ENCODE measurements at regions not wholly inside any gene's neighbourhood (a gene's known extent, or its start where the extent isn't known, plus 50 kb on each side); places are given as distances from the start of the nearest gene placed in this dataset.

DNA sequence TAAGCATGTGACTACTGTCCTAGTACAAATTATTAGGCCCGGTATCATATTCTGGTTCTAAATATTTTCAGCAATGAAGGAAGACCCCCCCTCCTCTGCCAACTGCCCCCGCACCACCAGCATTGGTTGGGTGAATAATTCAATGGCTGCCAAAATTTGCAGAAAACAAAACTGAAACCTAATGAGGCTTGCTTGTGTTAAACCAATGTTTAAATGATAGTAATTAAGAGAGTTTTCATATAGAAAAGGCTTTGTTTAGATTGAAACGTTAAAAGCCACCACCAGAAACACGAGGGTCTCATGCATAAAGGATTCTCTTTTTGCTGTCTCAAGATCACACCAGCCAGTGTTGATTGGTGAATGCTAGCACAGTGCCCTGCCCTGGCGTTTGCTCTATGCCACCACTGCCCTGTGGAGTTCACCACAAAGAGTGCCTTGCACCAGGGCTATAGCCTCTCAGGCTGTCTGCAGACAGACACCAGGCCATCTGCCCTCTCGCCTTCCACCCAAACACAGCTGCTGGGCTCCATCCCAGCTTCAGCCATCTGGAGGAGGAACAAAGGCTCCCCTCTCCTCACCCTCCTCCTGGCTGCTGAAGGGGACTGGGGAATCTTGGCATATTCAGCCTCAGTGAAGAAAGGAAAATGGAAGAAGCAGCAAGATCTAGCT is 200.3 kb upstream of the PFN2 start:
- no peaks in the 10 kb centered on the region for H3K79me2 ChIP-seq (ENCODE audit: low read length)
- peak overlapping the region; percentile 63 for H2AFZ ChIP-seq (ENCODE audit: low read length)
- H3K9ac ChIP-seq (ENCODE audit: low read length): no peak overlapping the region
- peak overlapping the region; percentile 7; the same call in 1 of the 2 replicates for H3K4me3 ChIP-seq (ENCODE audit: low read length)
- peak overlapping the region; percentile 47 for H3K4me2 ChIP-seq (ENCODE audit: low read depth, low read length)
- H3K27ac ChIP-seq (ENCODE audit: low read length): peak overlapping the region; percentile 13; the same call in 1 of the 2 replicates
- H3K4me1 ChIP-seq (ENCODE audit: low read length): peaks cover 26% of the 10 kb centered on the region
- H3K36me3 ChIP-seq (replicated peaks; ENCODE audit: insufficient read depth, low read length): no peaks in the 10 kb centered on the region
- H3K9me3 ChIP-seq (replicated peaks; ENCODE audit: insufficient read depth, low read length): no peaks in the 10 kb centered on the region
- peaks cover 4% of the 10 kb centered on the region; the same call in 1 of the 2 replicates for H3F3A ChIP-seq (ENCODE audit: insufficient read depth, low read length)
- no peaks in the 10 kb centered on the region for H3K27me3 ChIP-seq (replicated peaks; ENCODE audit: insufficient read depth, low read length)
- peak; percentile 37 for DNase-seq
- no peaks in the 10 kb centered on the region for H3K9me2 ChIP-seq (replicated peaks; ENCODE audit: insufficient read depth, low read length)
- TF ChIP-seq EZH2 (optimal IDR thresholded peaks at IDR 0.05; ENCODE audit: low read depth, low read length): no peak
- TF ChIP-seq, protein P1, sequence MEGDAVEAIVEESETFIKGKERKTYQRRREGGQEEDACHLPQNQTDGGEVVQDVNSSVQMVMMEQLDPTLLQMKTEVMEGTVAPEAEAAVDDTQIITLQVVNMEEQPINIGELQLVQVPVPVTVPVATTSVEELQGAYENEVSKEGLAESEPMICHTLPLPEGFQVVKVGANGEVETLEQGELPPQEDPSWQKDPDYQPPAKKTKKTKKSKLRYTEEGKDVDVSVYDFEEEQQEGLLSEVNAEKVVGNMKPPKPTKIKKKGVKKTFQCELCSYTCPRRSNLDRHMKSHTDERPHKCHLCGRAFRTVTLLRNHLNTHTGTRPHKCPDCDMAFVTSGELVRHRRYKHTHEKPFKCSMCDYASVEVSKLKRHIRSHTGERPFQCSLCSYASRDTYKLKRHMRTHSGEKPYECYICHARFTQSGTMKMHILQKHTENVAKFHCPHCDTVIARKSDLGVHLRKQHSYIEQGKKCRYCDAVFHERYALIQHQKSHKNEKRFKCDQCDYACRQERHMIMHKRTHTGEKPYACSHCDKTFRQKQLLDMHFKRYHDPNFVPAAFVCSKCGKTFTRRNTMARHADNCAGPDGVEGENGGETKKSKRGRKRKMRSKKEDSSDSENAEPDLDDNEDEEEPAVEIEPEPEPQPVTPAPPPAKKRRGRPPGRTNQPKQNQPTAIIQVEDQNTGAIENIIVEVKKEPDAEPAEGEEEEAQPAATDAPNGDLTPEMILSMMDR (IDR thresholded peaks at IDR 0.05; ENCODE audit: low read length): no peak
- no peak for TF ChIP-seq EZH2phosphoT487 (IDR thresholded peaks at IDR 0.05; ENCODE audit: low read length)
- H4K20me1 ChIP-seq (ENCODE audit: insufficient read depth, low read length): no peaks in the 10 kb centered on the region

DNA sequence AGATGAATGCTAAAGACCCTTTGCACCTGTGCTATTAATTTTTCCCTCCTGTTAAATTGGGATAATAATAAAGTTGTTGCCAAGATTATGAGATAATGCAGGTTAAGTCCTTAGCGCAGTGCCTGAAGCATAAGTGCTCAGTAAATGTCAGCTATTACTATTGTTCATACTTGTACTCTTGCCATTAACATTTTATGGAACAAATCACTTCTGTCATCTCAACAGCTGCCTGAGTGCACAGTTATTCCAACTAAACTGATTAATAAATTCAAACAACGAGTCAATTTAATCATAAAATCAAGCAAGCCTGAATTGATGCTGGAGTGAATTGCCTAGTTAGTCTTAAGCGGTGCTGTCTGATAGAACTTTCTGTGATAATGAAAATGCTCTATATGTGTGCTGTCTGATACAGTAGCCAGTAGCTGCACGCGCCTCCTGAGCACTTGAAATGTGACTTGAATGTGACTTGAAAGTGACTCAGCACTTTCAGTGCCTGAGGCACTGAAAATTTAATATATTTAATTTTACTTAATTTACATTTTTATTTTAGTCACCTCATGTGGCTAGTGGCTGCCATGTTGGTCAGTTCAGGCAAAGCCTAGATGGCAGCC is 198.7 kb upstream of the PFN2 start:
- Histone ChIP-seq H3K27me3 (replicated peaks; ENCODE audit: insufficient read depth, low read length) (no peaks in the 10 kb centered on the region), H3K4me1 (ENCODE audit: low read length) (peaks cover 26% of the 10 kb centered on the region), H3K9me3 (replicated peaks; ENCODE audit: insufficient read depth, low read length) (no peaks in the 10 kb centered on the region), H2AFZ (ENCODE audit: low read length) (no peak overlapping the region), H3K4me2 (ENCODE audit: low read depth, low read length) (no peak overlapping the region), H3K79me2 (ENCODE audit: low read length) (no peaks in the 10 kb centered on the region), H3K9ac (ENCODE audit: low read length) (no peak overlapping the region), H3K4me3 (ENCODE audit: low read length) (no peak overlapping the region), H4K20me1 (ENCODE audit: insufficient read depth, low read length) (no peaks in the 10 kb centered on the region), H3K27ac (ENCODE audit: low read length) (no peak overlapping the region), H3F3A (ENCODE audit: insufficient read depth, low read length) (peaks cover 4% of the 10 kb centered on the region; the same call in 1 of the 2 replicates), H3K36me3 (replicated peaks; ENCODE audit: insufficient read depth, low read length) (no peaks in the 10 kb centered on the region), H3K9me2 (replicated peaks; ENCODE audit: insufficient read depth, low read length) (no peaks in the 10 kb centered on the region)
- no peak for DNase-seq
- TF ChIP-seq, protein P1 (IDR thresholded peaks at IDR 0.05; ENCODE audit: low read length): no peak
- TF ChIP-seq EZH2phosphoT487 (IDR thresholded peaks at IDR 0.05; ENCODE audit: low read length) (no peak), EZH2 (optimal IDR thresholded peaks at IDR 0.05; ENCODE audit: low read depth, low read length) (no peak)

DNA sequence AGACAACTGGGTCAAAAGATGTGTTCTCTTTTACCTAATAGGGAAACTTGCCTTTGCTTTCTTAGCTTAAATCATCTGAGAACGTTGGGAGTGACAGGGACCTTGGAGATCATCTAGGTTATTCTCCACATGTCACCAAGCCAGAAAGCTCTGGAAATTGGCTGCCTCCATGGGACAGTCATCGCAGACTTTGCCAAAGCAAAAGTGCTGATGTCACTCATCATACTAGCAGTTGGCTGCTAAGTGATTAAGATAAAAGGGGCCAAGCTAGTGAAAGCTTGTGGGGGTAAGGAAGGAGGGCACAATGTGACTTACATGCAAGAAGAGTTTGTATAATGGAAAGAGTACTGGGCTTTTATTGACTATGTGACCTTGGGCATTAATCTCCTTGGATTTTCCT is 198.0 kb upstream of the PFN2 start:
- H3K79me2 ChIP-seq (ENCODE audit: low read length): no peaks in the 10 kb centered on the region
- TF ChIP-seq EZH2 (optimal IDR thresholded peaks at IDR 0.05; ENCODE audit: low read depth, low read length) (no peak), EZH2phosphoT487 (IDR thresholded peaks at IDR 0.05; ENCODE audit: low read length) (no peak)
- TF ChIP-seq, protein P1 (IDR thresholded peaks at IDR 0.05; ENCODE audit: low read length): no peak
- no peak overlapping the region for H3K4me2 ChIP-seq (ENCODE audit: low read depth, low read length)

More for the DNA sequence above, 198.0 kb upstream of the PFN2 start:
- Histone ChIP-seq H3K27me3 (replicated peaks; ENCODE audit: insufficient read depth, low read length) (no peaks in the 10 kb centered on the region), H3K9me3 (replicated peaks; ENCODE audit: insufficient read depth, low read length) (no peaks in the 10 kb centered on the region), H2AFZ (ENCODE audit: low read length) (no peak overlapping the region), H3F3A (ENCODE audit: insufficient read depth, low read length) (peaks cover 4% of the 10 kb centered on the region; the same call in 1 of the 2 replicates), H3K9ac (ENCODE audit: low read length) (no peak overlapping the region), H3K9me2 (replicated peaks; ENCODE audit: insufficient read depth, low read length) (no peaks in the 10 kb centered on the region), H3K36me3 (replicated peaks; ENCODE audit: insufficient read depth, low read length) (no peaks in the 10 kb centered on the region), H3K4me1 (ENCODE audit: low read length) (peaks cover 19% of the 10 kb centered on the region), H4K20me1 (ENCODE audit: insufficient read depth, low read length) (no peaks in the 10 kb centered on the region), H3K4me3 (ENCODE audit: low read length) (no peak overlapping the region), H3K27ac (ENCODE audit: low read length) (no peak overlapping the region)
- no peak for DNase-seq
